ENCODE measurements at regions not wholly inside any gene's neighbourhood (a gene's known extent, or its start where the extent isn't known, plus 50 kb on each side); places are given as distances from the start of the nearest gene placed in this dataset.

DNA sequence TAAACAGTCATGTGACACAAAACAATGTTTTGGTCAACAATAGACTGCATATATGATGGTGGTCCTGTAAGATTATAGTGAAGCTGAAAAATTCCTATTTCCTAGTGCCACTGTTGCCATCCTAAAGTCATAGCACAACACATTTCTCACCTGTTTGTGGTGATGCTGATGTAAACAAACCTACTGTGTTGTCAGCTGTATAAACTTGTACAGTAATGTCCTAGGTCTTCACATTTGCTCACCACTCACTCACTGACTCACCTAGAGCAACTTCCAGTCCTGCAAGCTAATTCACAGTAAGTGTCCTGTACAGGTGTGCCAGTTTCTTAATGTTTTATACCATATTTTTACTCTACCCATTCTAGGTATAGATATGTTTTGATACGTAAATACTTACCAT is 326.1 kb upstream of the USP24 start:
- TF ChIP-seq CTCF (IDR thresholded peaks at IDR 0.05) (no peak), POLR2A (IDR thresholded peaks at IDR 0.05) (no peak)
- WGBS, 2 donors, result 93 to 94% methylated on average over 1 of the region's 1 CpG
- DNase-seq (ENCODE audit: low spot score in 2 of 2), result no peak
- H3K4me3 ChIP-seq (ENCODE audit: low read depth, poor library complexity, severe bottlenecking), result no peak overlapping the region
- intact Hi-C loops (cut with DNase I; ENCODE audit: low total_unique reads), result no loop called here

- intact Hi-C loops (cut with DNase I; ENCODE audit: low total_unique reads), result no loop called here
- DNase-seq (ENCODE audit: low spot score in 2 of 2), result no peak
- 74 to 83% methylated on average over 5 of the region's 5 CpGs for WGBS, 2 donors
- H3K4me3 ChIP-seq (ENCODE audit: low read depth, poor library complexity, severe bottlenecking), result no peak overlapping the region
- TF ChIP-seq CTCF (IDR thresholded peaks at IDR 0.05) (no peak), POLR2A (IDR thresholded peaks at IDR 0.05) (no peak)
Observed at GRCh38 chr1:55539652-55540512, 324.7 kb upstream of the USP24 start.

DNA sequence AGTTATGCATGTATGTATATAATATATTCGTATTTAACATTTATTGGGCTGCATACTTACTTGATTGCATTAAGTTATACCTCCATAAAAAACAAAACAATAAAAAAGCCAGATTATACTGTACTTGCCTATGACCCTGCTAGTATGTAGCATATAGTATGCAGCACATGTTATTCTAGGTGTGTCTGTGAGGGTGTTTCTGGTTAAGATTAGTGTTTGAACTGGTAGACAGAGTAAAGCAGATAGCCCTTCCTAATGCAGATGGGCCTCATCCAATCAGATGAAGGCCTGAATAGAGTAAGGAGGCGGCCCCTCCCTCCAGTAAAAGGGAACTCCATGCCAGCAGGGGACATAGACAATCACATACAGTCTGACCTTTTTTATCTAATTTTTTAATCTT is 323.3 kb upstream of the USP24 start:
- H3K4me3 ChIP-seq (ENCODE audit: low read depth, poor library complexity, severe bottlenecking), result no peak overlapping the region
- no peak for DNase-seq (ENCODE audit: low spot score in 2 of 2)
- WGBS, 2 donors, result 89 to 93% methylated on average over 2 of the region's 2 CpGs
- intact Hi-C loops (cut with DNase I; ENCODE audit: low total_unique reads), result no loop called here
- TF ChIP-seq POLR2A (IDR thresholded peaks at IDR 0.05) (no peak), CTCF (IDR thresholded peaks at IDR 0.05) (no peak)

DNA sequence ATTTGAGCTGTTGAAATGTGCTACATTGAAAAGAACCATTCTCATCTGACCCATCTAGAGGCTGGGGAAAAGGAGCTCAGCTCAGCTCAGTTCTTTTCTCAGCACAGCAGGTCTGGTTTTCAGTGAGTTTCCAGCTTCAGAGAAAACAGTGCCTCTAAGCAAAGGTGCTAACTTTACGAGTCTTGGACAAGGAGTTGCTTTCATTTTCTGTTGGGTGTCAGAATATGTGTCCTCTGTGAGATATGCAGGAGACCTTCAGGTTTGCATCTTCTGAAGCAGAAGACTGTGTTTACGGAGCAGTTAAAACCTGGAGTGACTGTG is 321.3 kb upstream of the USP24 start:
- WGBS, 2 donors, result 45 to 64% methylated on average over 2 of the region's 2 CpGs
- TF ChIP-seq CTCF (IDR thresholded peaks at IDR 0.05) (no peak), POLR2A (IDR thresholded peaks at IDR 0.05) (no peak)
- no peak for DNase-seq (ENCODE audit: low spot score in 2 of 2)
- intact Hi-C loops (cut with DNase I; ENCODE audit: low total_unique reads), result no loop called here
- no peak overlapping the region for H3K4me3 ChIP-seq (ENCODE audit: low read depth, poor library complexity, severe bottlenecking)

- TF ChIP-seq CTCF (IDR thresholded peaks at IDR 0.05) (no peak), POLR2A (IDR thresholded peaks at IDR 0.05) (no peak)
- no peak overlapping the region for H3K4me3 ChIP-seq (ENCODE audit: low read depth, poor library complexity, severe bottlenecking)
- 74 to 92% methylated on average over 4 of the region's 4 CpGs for WGBS, 2 donors
- intact Hi-C loops (cut with DNase I; ENCODE audit: low total_unique reads), result no loop called here
- no peak for DNase-seq (ENCODE audit: low spot score in 2 of 2)
Observed at GRCh38 chr1:55535724-55536544, 320.8 kb upstream of the USP24 start.

Measured in lower leg skin (tissue), 4 donors.